ENCODE measurements at regions not wholly inside any gene's neighbourhood (a gene's known extent, or its start where the extent isn't known, plus 50 kb on each side); places are given as distances from the start of the nearest gene placed in this dataset.
"Not testable (repeated sequence)": the region's sequence is repeated elsewhere in the genome, so short reads cannot be mapped to it uniquely, and the experiment has no call there.

GRCh38 chr3:3307491-3307890 is 128.0 kb upstream of the CRBN start:
- DNase-seq: no peak

- no peak for DNase-seq
Measured at GRCh38 chr3:3305841-3306240, 126.3 kb upstream of the CRBN start.

- DNase-seq: no peak
Measured at GRCh38 chr3:3305084-3305483, 125.6 kb upstream of the CRBN start.

GRCh38 chr3:3303636-3304035 is 124.1 kb upstream of the CRBN start:
- DNase-seq: no peak

- DNase-seq: no peak
Measured at GRCh38 chr3:3302964-3303363, 123.5 kb upstream of the CRBN start.

DNA sequence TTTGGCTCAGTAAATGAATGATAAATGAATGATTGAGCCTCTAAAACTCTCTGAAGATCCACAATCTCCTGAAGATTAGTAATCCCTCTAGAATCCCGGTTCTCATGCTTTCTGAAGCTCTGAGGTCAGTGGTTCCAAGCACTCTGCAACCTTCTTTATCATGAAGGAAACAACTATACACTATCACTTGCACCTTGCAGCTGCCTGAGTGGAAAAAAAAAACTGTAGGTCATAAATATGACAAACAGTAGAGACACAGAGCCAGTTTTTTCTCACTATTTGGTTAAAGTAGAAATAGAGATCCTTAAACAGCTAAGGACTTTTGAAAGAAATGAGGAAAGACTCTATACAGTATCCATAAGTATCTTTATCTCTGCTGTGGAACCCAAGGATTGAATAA is 122.0 kb upstream of the CRBN start:
- DNase-seq: no peak

DNA sequence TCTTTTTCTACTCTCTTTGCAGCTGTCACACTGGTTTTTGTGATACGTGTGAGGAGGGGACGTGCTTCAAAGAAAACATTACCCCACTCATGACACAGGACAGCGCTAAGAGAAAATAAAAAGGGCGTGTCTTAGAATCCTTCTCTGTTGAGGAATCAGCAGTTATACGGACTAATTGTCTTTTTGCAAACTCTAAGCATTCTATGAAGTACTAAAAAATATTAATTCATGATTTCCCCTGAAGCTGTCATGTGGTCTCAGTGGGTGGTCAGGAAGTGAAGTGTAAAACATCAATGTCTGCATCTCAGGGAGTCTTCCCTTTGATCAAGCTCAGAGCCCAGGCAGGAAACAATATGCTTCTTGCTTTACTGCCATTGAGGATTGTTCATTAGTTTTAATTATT is 117.5 kb upstream of the CRBN start:
- DNase-seq: no peak

GRCh38 chr3:3295586-3295985 is 116.1 kb upstream of the CRBN start:
- no peak for DNase-seq

DNA sequence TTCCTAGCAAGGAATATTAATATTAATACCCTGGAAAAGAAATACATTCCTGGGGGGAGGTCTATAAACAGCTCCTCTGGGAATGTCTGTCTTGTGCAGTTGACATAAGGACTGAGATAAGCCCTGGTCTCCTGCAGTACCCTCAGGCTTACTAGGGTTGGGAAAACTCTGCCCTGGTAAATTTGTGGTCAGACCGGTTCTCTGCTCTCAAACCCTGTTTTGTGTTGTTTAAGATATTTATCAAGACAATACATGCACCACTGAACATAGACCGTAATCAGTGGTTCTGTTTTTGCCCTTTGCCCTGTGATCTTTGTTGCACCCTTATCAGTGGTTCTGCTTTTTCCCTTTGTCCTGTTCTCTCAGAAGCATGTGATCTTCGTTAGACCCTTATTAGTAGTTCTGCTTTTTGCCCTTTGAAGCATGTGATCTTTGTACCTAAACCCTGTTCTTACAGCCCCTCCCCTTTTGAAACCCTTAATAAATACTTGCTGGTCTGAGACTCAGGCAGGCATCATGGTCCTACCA is 112.3 kb upstream of the CRBN start:
- not testable (repeated sequence) for DNase-seq

DNA sequence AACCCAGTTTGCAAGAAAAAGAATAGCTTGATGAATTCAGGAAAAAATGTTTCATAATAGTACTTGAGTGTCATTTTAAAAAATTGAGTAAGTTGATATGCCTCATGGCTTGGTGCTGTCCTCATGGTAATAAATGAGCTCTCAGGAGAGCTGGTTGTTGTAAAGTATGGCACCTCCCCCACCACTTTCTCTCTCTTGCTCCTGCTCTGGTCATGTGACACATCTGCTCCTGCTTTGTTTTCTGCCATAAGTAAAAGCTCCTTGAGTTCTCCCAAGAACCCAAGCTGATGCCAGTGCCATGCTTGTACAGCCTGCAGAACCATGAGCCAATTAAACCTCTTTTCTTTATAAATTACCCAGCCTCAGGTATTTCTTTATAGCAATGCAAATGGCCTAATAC is 108.8 kb upstream of the CRBN start:
- peak in 1 of 2 experiments; percentile 16 for DNase-seq

- DNase-seq: no peak
Measured at GRCh38 chr3:3286014-3286413, 106.5 kb upstream of the CRBN start.

GRCh38 chr3:3281024-3281423 is 101.5 kb upstream of the CRBN start:
- no peak for DNase-seq

DNA sequence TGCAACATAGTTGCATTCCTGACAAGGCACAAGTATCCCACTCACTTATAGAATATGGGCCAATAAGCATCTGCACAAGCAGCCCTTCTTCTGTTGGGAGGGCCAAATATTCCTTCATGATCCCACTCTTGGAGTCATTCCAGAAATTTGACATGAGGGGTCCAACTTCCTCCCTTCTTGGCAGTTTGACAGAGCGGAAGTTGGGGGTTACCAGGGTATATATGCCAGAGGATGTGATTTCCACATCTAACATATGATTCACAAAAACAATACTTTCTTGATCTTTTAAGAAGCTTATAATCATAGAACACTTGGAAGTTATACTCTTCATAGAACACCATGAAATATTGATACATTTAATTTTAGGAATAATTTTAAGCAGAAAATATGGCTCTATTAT is 100.9 kb upstream of the CRBN start:
- no peak for DNase-seq

DNA sequence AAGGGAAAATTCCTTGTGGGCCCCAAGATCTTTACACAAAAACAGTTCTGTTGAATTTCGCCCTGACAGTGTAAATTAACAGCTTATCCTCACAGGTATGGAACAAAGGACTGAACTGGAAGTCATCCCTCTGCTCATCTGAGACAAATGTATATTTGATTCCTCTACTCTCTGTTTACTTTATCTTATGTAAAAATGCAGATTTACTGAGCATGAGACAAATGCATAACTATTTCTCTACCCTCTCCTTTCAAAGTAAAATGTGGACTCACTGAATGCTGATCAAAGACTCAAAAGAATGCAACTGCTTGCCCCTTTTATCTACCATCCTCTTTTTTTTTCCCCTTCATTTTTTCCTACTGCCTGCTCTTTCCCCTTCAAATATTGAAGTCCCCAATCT is 98.6 kb upstream of the CRBN start:
- DNase-seq: no peak

DNA sequence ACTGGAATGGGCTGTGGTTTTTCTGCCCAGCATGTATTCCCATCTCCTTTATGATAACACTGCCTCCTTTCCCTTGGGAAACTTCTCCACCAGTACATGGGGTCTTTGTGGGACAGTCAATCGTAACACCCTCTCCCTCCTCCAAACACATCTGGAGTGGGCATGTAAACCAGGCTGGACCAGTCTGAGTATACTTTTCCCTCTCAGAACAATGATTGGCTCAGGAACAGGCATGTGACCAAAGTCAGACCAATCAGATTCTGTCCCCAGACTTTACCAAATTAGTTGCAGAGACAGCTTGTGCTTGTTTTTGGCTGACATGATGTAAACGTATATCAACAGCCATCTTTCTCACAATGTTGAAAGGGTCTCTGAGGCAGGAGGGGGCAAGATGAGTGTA is 97.1 kb upstream of the CRBN start:
- DNase-seq: no peak

GRCh38 chr3:3264796-3265195 is 85.3 kb upstream of the CRBN start:
- DNase-seq: no peak

DNA sequence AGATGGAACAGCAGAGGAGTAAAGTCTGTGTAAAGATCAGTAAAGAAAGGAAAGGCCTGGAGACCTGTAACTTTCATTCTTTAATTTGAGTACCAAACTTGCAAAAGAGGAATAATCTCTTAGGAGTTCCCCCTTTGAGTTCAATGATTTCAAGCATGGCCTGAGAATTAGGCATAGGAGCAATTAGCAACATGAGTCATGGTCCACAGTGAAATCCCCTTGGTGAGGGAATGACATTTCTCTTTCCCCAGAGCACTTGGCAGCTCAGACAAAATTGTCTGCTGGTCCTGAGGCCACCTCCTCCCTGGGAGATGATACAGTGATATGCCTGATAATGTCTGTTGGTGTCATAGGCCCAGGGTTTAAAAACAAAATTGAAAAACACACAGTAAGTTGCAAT is 81.4 kb upstream of the CRBN start:
- no peak for DNase-seq

- DNase-seq: no peak
Measured at GRCh38 chr3:3259181-3259580, 79.7 kb upstream of the CRBN start.

DNA sequence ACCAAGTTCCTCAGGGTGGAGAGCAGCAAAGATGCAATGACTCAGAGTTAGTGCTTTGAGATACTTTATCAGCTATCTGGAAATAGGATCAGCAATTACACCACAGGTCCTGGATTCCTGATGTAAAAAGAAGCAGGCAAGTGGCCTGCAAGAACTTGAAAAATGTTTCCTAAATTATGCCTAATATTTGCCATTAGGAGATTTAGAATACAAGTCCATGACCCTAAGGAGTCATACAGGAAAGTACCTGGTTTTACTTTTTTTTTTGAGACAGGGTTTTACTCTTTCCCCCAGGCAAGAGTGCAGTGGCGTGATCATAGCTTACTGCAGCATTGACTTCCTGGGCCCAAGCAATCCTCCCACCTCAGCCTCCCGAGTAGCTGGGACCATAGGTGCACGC is 78.8 kb upstream of the CRBN start:
- DNase-seq: no peak

DNA sequence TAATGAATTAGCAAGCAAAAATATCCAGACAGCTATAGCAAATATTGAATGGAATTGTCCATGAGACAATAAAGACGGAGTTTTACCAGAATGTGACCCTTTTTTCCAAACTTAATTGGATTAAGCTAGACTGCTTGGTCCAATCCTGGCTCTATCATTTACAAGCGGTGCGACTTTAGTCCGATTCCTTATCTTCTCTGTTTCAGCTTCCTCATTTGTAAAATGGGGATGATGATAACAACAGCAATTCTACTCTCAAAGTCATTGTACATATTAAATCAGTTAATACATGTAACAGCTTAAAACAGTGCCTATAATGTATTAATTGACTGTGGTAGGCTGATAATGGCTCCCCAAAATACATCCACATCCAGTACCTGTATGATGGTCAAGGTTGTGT is 62.1 kb upstream of the CRBN start:
- no peak for DNase-seq

GRCh38 chr3:3240986-3241385 is 61.5 kb upstream of the CRBN start:
- DNase-seq: no peak

GRCh38 chr3:3237979-3238378 is 58.5 kb upstream of the CRBN start:
- no peak for DNase-seq

GRCh38 chr3:3232251-3232650 is 52.8 kb upstream of the CRBN start:
- no peak for DNase-seq
